Endothelial cell of umbilical vein (primary cell): ENCODE measurements at regions not wholly inside any gene's neighbourhood (a gene's known extent, or its start where the extent isn't known, plus 50 kb on each side); places are given as distances from the start of the nearest gene placed in this dataset.

Experiments
- BruUV-seq: library from RNA; stranded (reverse); fragments of 400-500 nt; replicated peaks from 2 replicates; lab custom pipeline; 2021; lab: Mats Ljungman, UMichigan
- CTCF ChIA-PET: fragments of 300-600, 350-600 bp; sonication (Branson Sonifier 250); formaldehyde crosslinking; loops from one replicate; lab custom pipeline; 2021; ENCODE audit warnings: antibody characterized with exemption, inconsistent platforms; lab: Charles Lee
- POLR2A ChIA-PET: fragments of 300-600, 350-600 bp; sonication (Branson Sonifier 250); formaldehyde crosslinking; loops from one replicate; lab custom pipeline; 2021; ENCODE audit warnings: antibody characterized with exemption, inconsistent platforms; lab: Charles Lee
- DNase-seq: peaks from one replicate; pipeline ENCODE4 v3.0.0-alpha.2; 2011; ENCODE audit warnings: low read depth, low spot score
- FAIRE-seq: peaks from 2 replicates; lab custom pipeline; 2011; peaks lifted over from hg19 to GRCh38; lab: Jason Lieb, UNC
- H2AFZ ChIP-seq: 2 replicates; pipeline ENCODE4 v1.6.0; 2012; ENCODE audit warnings: low read depth, low read length, control low read depth, inconsistent platforms
- H3K27ac ChIP-seq: 2 replicates; pipeline ENCODE4 v1.5.1; 2011; ENCODE audit warnings: low read depth, mild to moderate bottlenecking, control low read depth, low read length, moderate library complexity; ENCODE audit not compliant: insufficient read depth
- H3K27me3 ChIP-seq, 2 experiments: 2 replicates each; pipeline versions ENCODE4 v1.6.0 to v1.6.1; 2011; ENCODE audit warnings: low read length in 2 of 2, mixed read lengths in 1 of 2; ENCODE audit not compliant: control insufficient read depth in 2 of 2, insufficient read depth in 2 of 2
- H3K36me3 ChIP-seq, 2 experiments: 2 replicates in 1 of 2; 3 replicates in 1 of 2; pipeline ENCODE4 v1.5.1; 2011; ENCODE audit warnings: low read length in 2 of 2, mild to moderate bottlenecking in 1 of 2, moderate library complexity in 1 of 2; ENCODE audit not compliant: control insufficient read depth in 2 of 2, insufficient read depth in 2 of 2; ENCODE audit errors: extremely low read depth in 1 of 2
- H3K4me1 ChIP-seq: 3 replicates; pipeline ENCODE4 v1.5.1; 2011; ENCODE audit warnings: mild to moderate bottlenecking, low read length; ENCODE audit not compliant: control insufficient read depth, insufficient read depth; ENCODE audit errors: extremely low read depth
- H3K4me2 ChIP-seq: 2 replicates; pipeline ENCODE4 v1.6.1; 2011; ENCODE audit warnings: low read length, control low read depth, mixed read lengths; ENCODE audit not compliant: insufficient read depth
- H3K4me3 ChIP-seq, 3 experiments: fragments of 200-600 bp in 1 of 3; sonication (generic), shearing (Covaris generic) in 1 of 3; replicated peaks in 1 of 3; 2 replicates each; pipeline ENCODE4 v1.5.1; 2011 to 2016; ENCODE audit warnings: control low read depth in 3 of 3, low read length in 3 of 3, mild to moderate bottlenecking in 2 of 3, inconsistent platforms in 1 of 3, low read depth in 1 of 3, moderate library complexity in 1 of 3; ENCODE audit not compliant: insufficient read depth in 1 of 3
- H3K79me2 ChIP-seq: 2 replicates; pipeline ENCODE4 v1.6.0; 2012; ENCODE audit warnings: low read length, inconsistent platforms; ENCODE audit not compliant: control insufficient read depth, insufficient read depth
- H3K9ac ChIP-seq: replicated peaks from 2 replicates; pipeline ENCODE3; 2011; ENCODE audit warnings: low read length, control low read depth; ENCODE audit not compliant: insufficient read depth; ENCODE audit errors: extremely low read depth
- H3K9me1 ChIP-seq: replicated peaks from 3 replicates; pipeline ENCODE4 v1.6.0; 2011; ENCODE audit warnings: mild to moderate bottlenecking, low read length; ENCODE audit not compliant: control insufficient read depth, insufficient read depth; ENCODE audit errors: extremely low read depth
- H3K9me3 ChIP-seq: replicated peaks from 2 replicates; pipeline ENCODE4 v1.5.1; 2012; ENCODE audit warnings: low read length, inconsistent platforms; ENCODE audit not compliant: control insufficient read depth, insufficient read depth
- H4K20me1 ChIP-seq: replicated peaks from 2 replicates; pipeline ENCODE3; 2011; ENCODE audit warnings: mild to moderate bottlenecking, low read length; ENCODE audit not compliant: control insufficient read depth, insufficient read depth; ENCODE audit errors: extremely low read depth
- EZH2 ChIP-seq: IDR thresholded peaks from 2 replicates; pipeline ENCODE4 v1.6.1; 2012; ENCODE audit warnings: borderline replicate concordance, low read depth, mild to moderate bottlenecking, moderate library complexity, low read length, inconsistent platforms; ENCODE audit not compliant: severe bottlenecking
- FOS ChIP-seq: IDR thresholded peaks from 2 replicates; pipeline ENCODE4 v1.6.1; 2011; ENCODE audit warnings: mild to moderate bottlenecking, low read length, moderate library complexity, borderline replicate concordance; ENCODE audit not compliant: insufficient read depth
- GATA2 ChIP-seq: IDR thresholded peaks from 2 replicates; pipeline ENCODE4 v1.7.0; 2011; ENCODE audit warnings: low read depth, mild to moderate bottlenecking, moderate library complexity, mixed read lengths, low read length; ENCODE audit not compliant: insufficient read length, insufficient read depth
- JUN ChIP-seq: IDR thresholded peaks from 2 replicates; pipeline ENCODE4 v1.6.1; 2011; ENCODE audit warnings: borderline replicate concordance, low read depth; ENCODE audit not compliant: insufficient read length, insufficient read depth
- MYC ChIP-seq: IDR thresholded peaks from one replicate; pipeline ENCODE4 v1.6.1; 2011; ENCODE audit warnings: mild to moderate bottlenecking, low read depth, low read length
- POLR2A ChIP-seq: IDR thresholded peaks from 2 replicates; pipeline ENCODE4 v1.6.1; 2012; ENCODE audit warnings: low read depth, mild to moderate bottlenecking, control low read depth, low read length
- POLR2AphosphoS5 ChIP-seq: IDR thresholded peaks from 2 replicates; pipeline ENCODE4 v1.6.1; 2012; ENCODE audit warnings: low read depth, mild to moderate bottlenecking, control low read depth, low read length, moderate library complexity; ENCODE audit not compliant: insufficient read depth
- dilution Hi-C: fragments of 300-500 bp; cut with MboI; formaldehyde crosslinking; loops from one replicate; pipeline ENCODE4 v1.15.0; 2019; ENCODE audit warnings: low sequenced_read_pairs; ENCODE audit not compliant: extremely low pct_ligation_motif_present
- intact Hi-C: fragments of 100-400 bp; cut with micrococcal nuclease; formaldehyde crosslinking; loops from one replicate; pipeline ENCODE4 v1.10.0; 2022
- TF ChIP-seq, protein P1 (sequence below): IDR thresholded peaks from 2 replicates; pipeline ENCODE4 v1.6.1; 2011; ENCODE audit not compliant: insufficient read depth, insufficient read length
- TF ChIP-seq, protein P2 (sequence below), 2 donors: IDR thresholded peaks; 1 replicate in 1 of 2; 2 replicates in 1 of 2; pipeline ENCODE4 v1.5.1; 2011; ENCODE audit warnings: low read length in 2 of 2, mild to moderate bottlenecking in 2 of 2, moderate library complexity in 2 of 2, control low read depth in 1 of 2, inconsistent platforms in 1 of 2, low read depth in 1 of 2; ENCODE audit not compliant: insufficient read depth in 1 of 2; ENCODE audit errors: extremely low read depth in 1 of 2

DNA sequence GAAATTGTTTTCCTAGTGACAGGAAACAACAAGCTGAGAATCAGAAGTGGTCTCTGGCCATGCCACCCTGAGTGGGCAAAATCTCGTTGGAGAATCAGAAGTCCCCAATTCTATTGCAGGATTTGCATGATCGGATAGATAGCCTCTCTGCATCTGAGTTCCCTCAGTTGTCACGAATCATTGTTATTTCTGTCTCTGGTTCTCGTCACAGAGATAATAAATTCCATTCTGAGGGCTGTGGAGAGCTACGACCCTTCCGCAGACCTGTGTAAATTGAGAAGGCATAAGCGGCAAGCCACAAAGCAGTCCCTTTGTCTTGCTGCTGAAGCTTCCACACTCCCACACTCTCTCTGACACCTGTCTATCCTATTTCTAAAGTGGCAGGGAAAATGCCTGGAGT lies 102.4 kb upstream of the CNR1 start:
- H3K4me3 ChIP-seq: no peak overlapping the region
- POLR2A ChIA-PET: no interaction called here
- TF ChIP-seq POLR2A: no peak
- no peak for TF ChIP-seq FOS
- no peak for TF ChIP-seq JUN
- TF ChIP-seq MYC: no peak
- TF ChIP-seq POLR2AphosphoS5: no peak
- TF ChIP-seq, protein P1, sequence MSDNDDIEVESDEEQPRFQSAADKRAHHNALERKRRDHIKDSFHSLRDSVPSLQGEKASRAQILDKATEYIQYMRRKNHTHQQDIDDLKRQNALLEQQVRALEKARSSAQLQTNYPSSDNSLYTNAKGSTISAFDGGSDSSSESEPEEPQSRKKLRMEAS: no peak
- TF ChIP-seq, protein P2, sequence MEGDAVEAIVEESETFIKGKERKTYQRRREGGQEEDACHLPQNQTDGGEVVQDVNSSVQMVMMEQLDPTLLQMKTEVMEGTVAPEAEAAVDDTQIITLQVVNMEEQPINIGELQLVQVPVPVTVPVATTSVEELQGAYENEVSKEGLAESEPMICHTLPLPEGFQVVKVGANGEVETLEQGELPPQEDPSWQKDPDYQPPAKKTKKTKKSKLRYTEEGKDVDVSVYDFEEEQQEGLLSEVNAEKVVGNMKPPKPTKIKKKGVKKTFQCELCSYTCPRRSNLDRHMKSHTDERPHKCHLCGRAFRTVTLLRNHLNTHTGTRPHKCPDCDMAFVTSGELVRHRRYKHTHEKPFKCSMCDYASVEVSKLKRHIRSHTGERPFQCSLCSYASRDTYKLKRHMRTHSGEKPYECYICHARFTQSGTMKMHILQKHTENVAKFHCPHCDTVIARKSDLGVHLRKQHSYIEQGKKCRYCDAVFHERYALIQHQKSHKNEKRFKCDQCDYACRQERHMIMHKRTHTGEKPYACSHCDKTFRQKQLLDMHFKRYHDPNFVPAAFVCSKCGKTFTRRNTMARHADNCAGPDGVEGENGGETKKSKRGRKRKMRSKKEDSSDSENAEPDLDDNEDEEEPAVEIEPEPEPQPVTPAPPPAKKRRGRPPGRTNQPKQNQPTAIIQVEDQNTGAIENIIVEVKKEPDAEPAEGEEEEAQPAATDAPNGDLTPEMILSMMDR (IDR thresholded peaks at IDR 0.05; ENCODE audit: extremely low read depth in 1 of 2, insufficient read depth in 1 of 2, low read depth in 1 of 2, low read length in 2 of 2): no peak
- no peak for TF ChIP-seq EZH2
- TF ChIP-seq GATA2: no peak
- H3K79me2 ChIP-seq: no peaks in the 10 kb centered on the region
- H4K20me1 ChIP-seq: no peaks in the 10 kb centered on the region
- BruUV-seq: no TSS peak
- no peaks in the 10 kb centered on the region for H3K9me1 ChIP-seq
- no peaks in the 10 kb centered on the region for H3K9me3 ChIP-seq
- H3K4me2 ChIP-seq: no peak overlapping the region
- no peak overlapping the region for H2AFZ ChIP-seq
- no peak for FAIRE-seq
- no peaks in the 10 kb centered on the region for H3K36me3 ChIP-seq
- no peak overlapping the region for H3K9ac ChIP-seq
- intact Hi-C loops (no loop called here), dilution Hi-C loops (no loop called here)
- H3K27me3 ChIP-seq: no peaks in the 10 kb centered on the region
- no peak for DNase-seq
- no peaks in the 10 kb centered on the region for H3K4me1 ChIP-seq
- CTCF ChIA-PET: interaction anchor here (1.0 kb wide), 1 partner anchor 224 kb away, joined by 3 read pairs; no protein-coding TSS in a partner anchor
- no peak overlapping the region for H3K27ac ChIP-seq
